DOHH2 (cell line): ENCODE measurements at regions not wholly inside any gene's neighbourhood (a gene's known extent, or its start where the extent isn't known, plus 50 kb on each side); places are given as distances from the start of the nearest gene placed in this dataset.
"Not testable (repeated sequence)": the region's sequence is repeated elsewhere in the genome, so short reads cannot be mapped to it uniquely, and the experiment has no call there.

Source experiments
- H3F3A ChIP-seq: fragments of 200-600 bp; sonication (generic), shearing (Covaris generic); 2 replicates; pipeline ENCODE4 v1.6.0; 2016; ENCODE audit warnings: antibody characterized with exemption, mild to moderate bottlenecking; ENCODE audit not compliant: control insufficient read depth, insufficient read depth
- H3K27ac ChIP-seq: fragments of 200-600 bp; sonication (generic); 2 replicates; pipeline ENCODE4 v1.5.1; 2014; ENCODE audit warnings: low read depth, mild to moderate bottlenecking, low read length, moderate library complexity
- H3K27me3 ChIP-seq: fragments of 200-600 bp; sonication (generic); 2 replicates; pipeline ENCODE4 v1.6.1; 2014; ENCODE audit warnings: mild to moderate bottlenecking, low read length, mixed read lengths; ENCODE audit not compliant: control insufficient read depth
- H3K36me3 ChIP-seq: fragments of 200-600 bp; sonication (generic); 2 replicates; pipeline ENCODE4 v1.6.1; 2014; ENCODE audit warnings: mild to moderate bottlenecking, low read length, moderate library complexity, mixed read lengths; ENCODE audit not compliant: control insufficient read depth
- H3K4me1 ChIP-seq: fragments of 200-600 bp; sonication (generic); 2 replicates; pipeline ENCODE4 v1.6.1; 2014; ENCODE audit warnings: mild to moderate bottlenecking, low read length, mixed read lengths; ENCODE audit not compliant: control insufficient read depth
- H3K4me2 ChIP-seq: fragments of 200-600 bp; sonication (generic); 2 replicates; pipeline ENCODE4 v1.6.0; 2014; ENCODE audit warnings: mild to moderate bottlenecking, low read length, moderate library complexity
- H3K4me3 ChIP-seq: fragments of 200-600 bp; sonication (generic); 2 replicates; pipeline ENCODE4 v1.5.1; 2014; ENCODE audit warnings: mild to moderate bottlenecking, low read length, mixed read lengths
- H3K79me2 ChIP-seq: fragments of 200-600 bp; sonication (generic); 2 replicates; pipeline ENCODE4 v1.6.1; 2014; ENCODE audit warnings: mild to moderate bottlenecking, low read length, mixed read lengths; ENCODE audit not compliant: control insufficient read depth
- H3K9me2 ChIP-seq: fragments of 200-600 bp; sonication (generic); replicated peaks from 2 replicates; pipeline ENCODE4 v1.6.1; 2014; ENCODE audit warnings: mild to moderate bottlenecking, low read length, mixed read lengths; ENCODE audit not compliant: control insufficient read depth
- H3K9me3 ChIP-seq: fragments of 200-600 bp; sonication (generic); 2 replicates; pipeline ENCODE4 v1.6.1; 2014; ENCODE audit warnings: antibody characterized with exemption, low read length, mixed read lengths; ENCODE audit not compliant: control insufficient read depth, insufficient read depth
- H4K20me1 ChIP-seq: fragments of 200-600 bp; sonication (generic); 2 replicates; pipeline ENCODE4 v1.6.0; 2014; ENCODE audit warnings: low read depth, mild to moderate bottlenecking, antibody characterized with exemption, low read length, moderate library complexity; ENCODE audit not compliant: control insufficient read depth, insufficient read depth
- EZH2phosphoT487 ChIP-seq: fragments of 200-600 bp; sonication (generic); IDR thresholded peaks from 2 replicates; pipeline ENCODE4 v1.6.1; 2017; ENCODE audit warnings: borderline replicate concordance, mild to moderate bottlenecking, antibody characterized with exemption, low read length, moderate library complexity, mixed read lengths
- TF ChIP-seq, protein P1 (sequence below): fragments of 200-600 bp; sonication (generic); IDR thresholded peaks from one replicate; pipeline ENCODE4 v1.5.1; 2014; ENCODE audit warnings: antibody characterized with exemption, mild to moderate bottlenecking, low read depth, low read length; ENCODE audit not compliant: poor library complexity, severe bottlenecking

DNA sequence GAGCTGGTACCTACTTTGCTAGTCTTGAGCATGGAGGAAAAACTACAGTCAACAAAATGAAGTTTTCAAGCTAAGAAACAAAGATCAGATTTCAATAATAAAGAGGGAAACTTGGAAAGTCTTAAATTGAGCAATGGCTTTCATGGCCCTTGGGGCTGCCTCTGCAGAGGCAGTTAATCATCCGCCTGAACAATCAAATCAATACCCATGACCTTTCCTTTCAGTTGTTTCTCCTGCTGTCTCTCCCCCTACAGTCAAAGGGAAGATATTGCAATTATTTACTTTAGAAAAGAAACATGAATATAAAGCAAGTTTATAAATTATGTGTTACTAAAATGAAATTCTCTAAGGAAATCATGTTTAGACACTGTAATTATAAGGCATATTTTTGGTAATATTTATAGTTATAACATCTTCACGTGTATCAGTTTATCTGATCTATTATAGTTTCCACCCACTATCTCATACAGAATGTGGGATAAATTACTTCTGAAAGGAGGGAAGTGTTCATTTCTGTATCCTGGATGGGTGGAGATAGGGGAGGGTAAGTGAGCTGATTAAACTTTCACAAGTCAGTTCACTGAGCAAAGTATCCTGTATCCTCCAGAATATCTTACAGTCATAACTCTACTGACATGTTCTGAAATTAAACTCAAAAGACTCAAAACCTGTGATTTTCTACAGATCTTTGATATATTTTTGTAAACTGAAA is 72.4 kb upstream of the TSC22D1 start:
- no peak overlapping the region for H3K4me3 ChIP-seq
- H3F3A ChIP-seq = no peaks in the 10 kb centered on the region
- H3K4me1 ChIP-seq = no peaks in the 10 kb centered on the region
- no peaks in the 10 kb centered on the region for H3K79me2 ChIP-seq
- no peaks in the 10 kb centered on the region for H4K20me1 ChIP-seq
- no peak overlapping the region for H3K27ac ChIP-seq
- no peak for TF ChIP-seq EZH2phosphoT487
- TF ChIP-seq, protein P1, sequence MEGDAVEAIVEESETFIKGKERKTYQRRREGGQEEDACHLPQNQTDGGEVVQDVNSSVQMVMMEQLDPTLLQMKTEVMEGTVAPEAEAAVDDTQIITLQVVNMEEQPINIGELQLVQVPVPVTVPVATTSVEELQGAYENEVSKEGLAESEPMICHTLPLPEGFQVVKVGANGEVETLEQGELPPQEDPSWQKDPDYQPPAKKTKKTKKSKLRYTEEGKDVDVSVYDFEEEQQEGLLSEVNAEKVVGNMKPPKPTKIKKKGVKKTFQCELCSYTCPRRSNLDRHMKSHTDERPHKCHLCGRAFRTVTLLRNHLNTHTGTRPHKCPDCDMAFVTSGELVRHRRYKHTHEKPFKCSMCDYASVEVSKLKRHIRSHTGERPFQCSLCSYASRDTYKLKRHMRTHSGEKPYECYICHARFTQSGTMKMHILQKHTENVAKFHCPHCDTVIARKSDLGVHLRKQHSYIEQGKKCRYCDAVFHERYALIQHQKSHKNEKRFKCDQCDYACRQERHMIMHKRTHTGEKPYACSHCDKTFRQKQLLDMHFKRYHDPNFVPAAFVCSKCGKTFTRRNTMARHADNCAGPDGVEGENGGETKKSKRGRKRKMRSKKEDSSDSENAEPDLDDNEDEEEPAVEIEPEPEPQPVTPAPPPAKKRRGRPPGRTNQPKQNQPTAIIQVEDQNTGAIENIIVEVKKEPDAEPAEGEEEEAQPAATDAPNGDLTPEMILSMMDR = peak; percentile 37
- H3K9me2 ChIP-seq = no peaks in the 10 kb centered on the region
- no peaks in the 10 kb centered on the region for H3K9me3 ChIP-seq
- H3K4me2 ChIP-seq = no peak overlapping the region
- no peaks in the 10 kb centered on the region for H3K36me3 ChIP-seq
- H3K27me3 ChIP-seq = no peaks in the 10 kb centered on the region

DNA sequence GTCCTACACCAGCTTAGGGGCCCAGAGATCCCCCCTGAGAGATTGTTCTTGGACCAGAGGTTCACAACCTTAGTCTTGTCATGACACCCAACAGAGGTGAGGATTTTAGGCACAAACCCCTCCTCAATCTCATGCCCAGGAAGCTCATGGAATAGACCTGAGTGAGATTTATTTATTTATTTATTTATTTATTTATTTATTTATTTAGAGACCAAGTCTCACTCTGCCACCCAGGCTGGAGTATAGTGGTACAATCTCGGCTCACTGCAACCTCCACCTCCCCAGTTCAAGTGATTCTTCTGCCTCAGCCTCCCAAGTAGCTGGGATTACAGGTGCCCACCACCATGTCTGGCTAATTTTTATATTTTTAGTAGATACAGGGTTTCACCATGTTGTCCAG is 71.4 kb upstream of the TSC22D1 start:
- H3F3A ChIP-seq, H3K27ac ChIP-seq, H3K4me1 ChIP-seq, H3K27me3 ChIP-seq, H3K9me3 ChIP-seq, H3K4me3 ChIP-seq, H3K36me3 ChIP-seq, H3K9me2 ChIP-seq, H4K20me1 ChIP-seq, H3K4me2 ChIP-seq, H3K79me2 ChIP-seq: not testable (repeated sequence)

DNA sequence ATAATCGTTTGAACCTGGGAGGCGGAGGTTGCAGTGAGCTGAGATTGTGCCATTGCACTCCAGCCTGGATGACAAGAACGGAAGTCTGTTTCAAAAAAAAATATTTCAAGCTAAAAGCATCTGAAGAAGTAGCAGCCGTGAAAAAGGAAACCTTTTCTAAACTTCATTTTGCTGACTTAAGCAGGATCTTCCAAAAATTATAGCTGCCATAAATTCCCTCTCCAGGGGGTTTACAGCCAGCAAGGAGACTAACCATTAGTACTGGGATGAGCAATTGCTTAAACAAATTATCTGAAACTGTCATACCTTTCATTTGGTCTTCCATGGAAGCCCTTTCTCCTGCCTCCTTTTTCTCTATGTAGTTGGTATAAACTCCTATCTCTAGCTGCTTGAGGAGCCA is 69.9 kb upstream of the TSC22D1 start:
- no peaks in the 10 kb centered on the region for H3K4me1 ChIP-seq
- H3K4me3 ChIP-seq = no peak overlapping the region
- H3F3A ChIP-seq = no peaks in the 10 kb centered on the region
- no peaks in the 10 kb centered on the region for H3K36me3 ChIP-seq
- H3K9me3 ChIP-seq = no peaks in the 10 kb centered on the region
- no peak for TF ChIP-seq EZH2phosphoT487
- TF ChIP-seq, protein P1 = no peak
- H3K79me2 ChIP-seq = no peaks in the 10 kb centered on the region
- H3K9me2 ChIP-seq = no peaks in the 10 kb centered on the region
- H3K27me3 ChIP-seq = no peaks in the 10 kb centered on the region
- no peak overlapping the region for H3K27ac ChIP-seq
- no peaks in the 10 kb centered on the region for H4K20me1 ChIP-seq
- H3K4me2 ChIP-seq = no peak overlapping the region

DNA sequence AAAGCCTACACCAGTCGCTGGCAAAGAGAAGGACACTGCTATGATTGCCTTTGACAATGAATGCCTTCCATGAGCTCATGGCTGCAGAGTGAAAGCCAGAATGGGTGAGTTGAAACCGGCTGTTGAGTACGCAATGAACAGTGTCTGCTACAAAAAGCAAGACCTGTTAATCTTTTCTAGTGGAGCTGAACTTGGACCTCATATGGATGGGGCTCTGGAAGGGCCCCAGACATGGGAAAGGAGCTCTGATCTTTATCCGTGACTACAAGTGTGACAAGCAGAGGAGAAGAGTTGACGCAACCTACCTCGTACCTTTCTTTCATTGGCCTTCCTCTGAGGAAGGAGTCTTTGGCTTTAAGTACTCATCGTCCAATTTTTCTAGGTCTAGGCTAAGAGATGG is 67.1 kb upstream of the TSC22D1 start:
- Histone ChIP-seq H3K9me3 (no peaks in the 10 kb centered on the region), H3K4me2 (no peak overlapping the region), H3K36me3 (no peaks in the 10 kb centered on the region), H3F3A (no peaks in the 10 kb centered on the region), H3K27me3 (no peaks in the 10 kb centered on the region), H3K79me2 (no peaks in the 10 kb centered on the region), H4K20me1 (no peaks in the 10 kb centered on the region), H3K4me3 (no peak overlapping the region), H3K9me2 (no peaks in the 10 kb centered on the region), H3K4me1 (no peaks in the 10 kb centered on the region), H3K27ac (no peak overlapping the region)
- no peak for TF ChIP-seq EZH2phosphoT487
- TF ChIP-seq, protein P1 = no peak
